ENCODE measurements at regions not wholly inside any gene's neighbourhood (a gene's known extent, or its start where the extent isn't known, plus 50 kb on each side); places are given as distances from the start of the nearest gene placed in this dataset.

- TF ChIP-seq CTCF (IDR thresholded peaks at IDR 0.05) (no peak), POLR2AphosphoS5 (IDR thresholded peaks at IDR 0.05) (no peak), POLR2A (IDR thresholded peaks at IDR 0.05; ENCODE audit: low read depth) (no peak), EP300 (IDR thresholded peaks at IDR 0.05) (no peak)
These were observed 324.7 kb downstream of the C4orf33 start for GRCh38 chr4:129420637-129421036.
